ENCODE measurements at regions not wholly inside any gene's neighbourhood (a gene's known extent, or its start where the extent isn't known, plus 50 kb on each side); places are given as distances from the start of the nearest gene placed in this dataset.

- H3K4me3 ChIP-seq (ENCODE audit: low read length) = no peak overlapping the region
- no peaks in the 10 kb centered on the region for H3K4me1 ChIP-seq (ENCODE audit: low read length)
- H3K9ac ChIP-seq (ENCODE audit: low read length) = no peak overlapping the region
- H3K9me3 ChIP-seq (ENCODE audit: low read length) = peaks cover 29% of the 10 kb centered on the region
- H4K20me1 ChIP-seq (ENCODE audit: insufficient read depth, low read depth, low read length) = no peaks in the 10 kb centered on the region
- no peak overlapping the region for H2AFZ ChIP-seq (ENCODE audit: low read length)
- H3K79me2 ChIP-seq (ENCODE audit: low read length) = no peaks in the 10 kb centered on the region
- no peaks in the 10 kb centered on the region for H3K9me2 ChIP-seq (replicated peaks; ENCODE audit: insufficient read depth, low read length)
- H3K27me3 ChIP-seq (ENCODE audit: low read length) = no peaks in the 10 kb centered on the region
- DNase-seq = no peak
- no peak overlapping the region for H3K27ac ChIP-seq (ENCODE audit: low read length)
- H3K4me2 ChIP-seq (ENCODE audit: low read depth, low read length, poor library complexity, severe bottlenecking) = no peak overlapping the region
- H3K36me3 ChIP-seq (ENCODE audit: insufficient read depth, low read length) = no peaks in the 10 kb centered on the region
Measured at GRCh38 chr13:58625703-58626389, 994.3 kb downstream of the PCDH17 start.

DNA sequence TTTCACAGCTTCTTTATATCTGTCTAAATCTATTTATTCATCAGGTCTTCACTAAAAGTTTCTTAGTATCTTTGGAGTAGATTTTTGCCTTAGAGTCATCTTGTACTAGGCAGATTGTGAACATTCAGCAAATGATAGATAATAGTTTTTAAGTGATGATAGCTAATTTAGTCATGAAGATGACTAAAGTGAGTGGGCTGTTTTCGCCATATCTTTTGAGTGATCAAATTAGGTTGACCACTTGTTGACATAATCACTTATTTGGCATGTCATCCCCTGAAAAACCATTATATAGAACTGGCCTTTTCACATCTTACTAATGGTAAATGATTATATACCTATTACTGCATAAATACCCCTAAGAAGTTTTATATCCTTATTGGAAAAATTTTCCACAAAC, 999.2 kb downstream of the PCDH17 start:
- DNase-seq = no peak
- Histone ChIP-seq H3K27ac (ENCODE audit: low read length) (no peak overlapping the region), H2AFZ (ENCODE audit: low read length) (no peak overlapping the region), H3K4me2 (ENCODE audit: low read depth, low read length, poor library complexity, severe bottlenecking) (no peak overlapping the region), H3K79me2 (ENCODE audit: low read length) (no peaks in the 10 kb centered on the region), H4K20me1 (ENCODE audit: insufficient read depth, low read depth, low read length) (no peaks in the 10 kb centered on the region), H3K36me3 (ENCODE audit: insufficient read depth, low read length) (no peaks in the 10 kb centered on the region), H3K4me1 (ENCODE audit: low read length) (no peaks in the 10 kb centered on the region), H3K27me3 (ENCODE audit: low read length) (no peaks in the 10 kb centered on the region), H3K9me2 (replicated peaks; ENCODE audit: insufficient read depth, low read length) (no peaks in the 10 kb centered on the region), H3K4me3 (ENCODE audit: low read length) (no peak overlapping the region), H3K9me3 (ENCODE audit: low read length) (peaks cover 45% of the 10 kb centered on the region), H3K9ac (ENCODE audit: low read length) (no peak overlapping the region)

DNA sequence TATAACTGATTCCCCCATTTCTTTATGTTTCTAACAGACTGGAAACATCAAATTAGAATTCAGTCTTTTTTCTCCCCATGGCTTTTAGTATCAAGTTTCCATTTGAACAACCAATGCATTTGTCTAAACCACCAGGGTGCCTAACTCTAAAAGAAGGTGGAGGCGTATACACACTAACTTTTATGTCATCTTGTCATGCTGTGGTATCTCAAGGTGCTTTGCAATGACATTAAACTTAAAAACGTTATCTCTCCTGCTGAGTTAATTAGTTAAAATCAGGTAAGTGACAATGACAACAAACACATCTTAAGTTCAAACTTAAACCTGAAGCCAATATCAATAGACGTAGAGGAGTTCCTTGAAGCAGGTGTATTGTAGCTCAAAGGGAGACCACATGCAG, 1001.7 kb downstream of the PCDH17 start:
- H3K27ac ChIP-seq (ENCODE audit: low read length) = no peak overlapping the region
- no peak for DNase-seq
- H3K9me3 ChIP-seq (ENCODE audit: low read length) = peaks cover 39% of the 10 kb centered on the region
- H3K27me3 ChIP-seq (ENCODE audit: low read length) = no peaks in the 10 kb centered on the region
- H3K79me2 ChIP-seq (ENCODE audit: low read length) = no peaks in the 10 kb centered on the region
- no peaks in the 10 kb centered on the region for H4K20me1 ChIP-seq (ENCODE audit: insufficient read depth, low read depth, low read length)
- H3K9ac ChIP-seq (ENCODE audit: low read length) = no peak overlapping the region
- H3K4me1 ChIP-seq (ENCODE audit: low read length) = no peaks in the 10 kb centered on the region
- no peak overlapping the region for H3K4me2 ChIP-seq (ENCODE audit: low read depth, low read length, poor library complexity, severe bottlenecking)
- H3K9me2 ChIP-seq (replicated peaks; ENCODE audit: insufficient read depth, low read length) = no peaks in the 10 kb centered on the region
- no peak overlapping the region for H2AFZ ChIP-seq (ENCODE audit: low read length)
- no peaks in the 10 kb centered on the region for H3K36me3 ChIP-seq (ENCODE audit: insufficient read depth, low read length)
- no peak overlapping the region for H3K4me3 ChIP-seq (ENCODE audit: low read length)

GRCh38 chr13:58655086-58655485, 1023.5 kb downstream of the PCDH17 start:
- Histone ChIP-seq H3K27me3 (ENCODE audit: low read length) (no peaks in the 10 kb centered on the region), H3K79me2 (ENCODE audit: low read length) (no peaks in the 10 kb centered on the region), H3K36me3 (ENCODE audit: insufficient read depth, low read length) (no peaks in the 10 kb centered on the region), H3K9me2 (replicated peaks; ENCODE audit: insufficient read depth, low read length) (no peaks in the 10 kb centered on the region), H3K4me1 (ENCODE audit: low read length) (no peaks in the 10 kb centered on the region), H3K27ac (ENCODE audit: low read length) (no peak overlapping the region), H3K9me3 (ENCODE audit: low read length) (peaks cover 39% of the 10 kb centered on the region), H2AFZ (ENCODE audit: low read length) (no peak overlapping the region), H3K9ac (ENCODE audit: low read length) (no peak overlapping the region), H4K20me1 (ENCODE audit: insufficient read depth, low read depth, low read length) (no peaks in the 10 kb centered on the region), H3K4me2 (ENCODE audit: low read depth, low read length, poor library complexity, severe bottlenecking) (no peak overlapping the region), H3K4me3 (ENCODE audit: low read length) (no peak overlapping the region)
- DNase-seq = no peak

DNA sequence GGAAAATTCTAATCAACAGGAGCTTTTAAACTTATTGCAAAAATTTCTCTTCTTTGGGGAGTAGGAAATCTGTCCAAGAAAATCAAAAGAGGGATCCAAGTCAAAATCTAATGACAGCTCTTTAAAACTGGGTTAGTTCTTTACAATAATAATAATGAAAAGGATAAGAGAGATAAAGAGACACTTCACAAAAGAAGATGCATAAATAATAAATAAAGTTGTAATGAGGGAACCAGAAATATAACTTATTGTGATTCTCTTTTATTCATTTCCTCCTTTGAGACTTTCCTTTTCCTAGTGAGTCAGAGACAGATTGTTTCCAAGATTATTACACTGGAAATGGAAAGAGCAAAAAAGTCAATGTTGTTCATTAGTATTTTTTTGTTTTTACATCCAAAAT, 1029.3 kb downstream of the PCDH17 start:
- Histone ChIP-seq H4K20me1 (ENCODE audit: insufficient read depth, low read depth, low read length) (no peaks in the 10 kb centered on the region), H3K4me1 (ENCODE audit: low read length) (no peaks in the 10 kb centered on the region), H3K4me3 (ENCODE audit: low read length) (no peak overlapping the region), H3K9me2 (replicated peaks; ENCODE audit: insufficient read depth, low read length) (no peaks in the 10 kb centered on the region), H3K27me3 (ENCODE audit: low read length) (no peaks in the 10 kb centered on the region), H2AFZ (ENCODE audit: low read length) (no peak overlapping the region), H3K79me2 (ENCODE audit: low read length) (no peaks in the 10 kb centered on the region), H3K9ac (ENCODE audit: low read length) (no peak overlapping the region), H3K4me2 (ENCODE audit: low read depth, low read length, poor library complexity, severe bottlenecking) (no peak overlapping the region), H3K9me3 (ENCODE audit: low read length) (peaks cover 39% of the 10 kb centered on the region), H3K27ac (ENCODE audit: low read length) (no peak overlapping the region), H3K36me3 (ENCODE audit: insufficient read depth, low read length) (no peaks in the 10 kb centered on the region)
- DNase-seq = no peak

DNA sequence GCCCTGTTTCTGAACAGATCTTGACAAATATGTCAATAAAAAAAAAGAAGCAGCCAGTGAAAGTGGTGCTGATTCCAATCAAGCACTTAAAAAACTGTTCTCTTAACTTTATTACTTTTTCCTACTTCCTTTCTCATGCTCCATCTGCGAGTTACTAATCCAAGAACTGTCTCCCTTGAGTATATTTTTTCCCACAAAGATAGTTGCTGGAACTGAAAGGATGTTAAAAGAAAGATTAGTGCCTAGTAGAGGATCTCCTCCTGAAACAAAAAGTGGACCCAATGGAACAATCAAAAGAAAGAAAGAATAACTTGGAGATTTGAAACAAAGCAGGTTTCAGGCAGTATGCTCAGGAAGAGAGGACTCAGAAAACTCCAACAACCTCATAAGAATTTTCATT, 1034.8 kb downstream of the PCDH17 start:
- no peak for DNase-seq
- H3K27ac ChIP-seq (ENCODE audit: low read length) = no peak overlapping the region
- no peaks in the 10 kb centered on the region for H3K79me2 ChIP-seq (ENCODE audit: low read length)
- no peak overlapping the region for H3K4me3 ChIP-seq (ENCODE audit: low read length)
- H3K9ac ChIP-seq (ENCODE audit: low read length) = no peak overlapping the region
- H4K20me1 ChIP-seq (ENCODE audit: insufficient read depth, low read depth, low read length) = no peaks in the 10 kb centered on the region
- H3K4me1 ChIP-seq (ENCODE audit: low read length) = no peaks in the 10 kb centered on the region
- H3K4me2 ChIP-seq (ENCODE audit: low read depth, low read length, poor library complexity, severe bottlenecking) = no peak overlapping the region
- no peaks in the 10 kb centered on the region for H3K36me3 ChIP-seq (ENCODE audit: insufficient read depth, low read length)
- no peaks in the 10 kb centered on the region for H3K27me3 ChIP-seq (ENCODE audit: low read length)
- H3K9me3 ChIP-seq (ENCODE audit: low read length) = peaks cover 21% of the 10 kb centered on the region
- no peak overlapping the region for H2AFZ ChIP-seq (ENCODE audit: low read length)
- H3K9me2 ChIP-seq (replicated peaks; ENCODE audit: insufficient read depth, low read length) = no peaks in the 10 kb centered on the region

DNA sequence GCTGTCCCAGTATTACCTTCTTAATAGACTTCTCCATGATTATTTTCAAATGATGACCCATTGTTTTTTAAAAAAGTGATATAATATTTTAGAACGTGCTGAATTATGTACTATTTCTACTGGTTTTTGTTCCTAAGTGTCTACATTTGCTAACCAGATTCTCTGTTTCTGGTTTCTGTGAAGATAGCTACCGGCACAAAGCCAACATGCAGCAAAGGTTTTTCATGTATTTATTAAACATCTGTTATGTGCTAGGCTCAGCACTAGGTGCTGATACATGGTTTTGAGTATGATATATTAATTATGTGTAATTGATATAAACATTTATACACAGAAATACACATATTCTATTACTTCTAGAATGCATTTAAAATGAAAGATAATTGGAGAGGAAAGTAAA, 1035.6 kb downstream of the PCDH17 start:
- H3K4me1 ChIP-seq (ENCODE audit: low read length) = no peaks in the 10 kb centered on the region
- H3K79me2 ChIP-seq (ENCODE audit: low read length) = no peaks in the 10 kb centered on the region
- peaks cover 20% of the 10 kb centered on the region for H3K9me3 ChIP-seq (ENCODE audit: low read length)
- no peaks in the 10 kb centered on the region for H4K20me1 ChIP-seq (ENCODE audit: insufficient read depth, low read depth, low read length)
- no peak overlapping the region for H3K9ac ChIP-seq (ENCODE audit: low read length)
- H3K4me2 ChIP-seq (ENCODE audit: low read depth, low read length, poor library complexity, severe bottlenecking) = no peak overlapping the region
- no peaks in the 10 kb centered on the region for H3K36me3 ChIP-seq (ENCODE audit: insufficient read depth, low read length)
- H3K9me2 ChIP-seq (replicated peaks; ENCODE audit: insufficient read depth, low read length) = no peaks in the 10 kb centered on the region
- H3K27ac ChIP-seq (ENCODE audit: low read length) = no peak overlapping the region
- H3K4me3 ChIP-seq (ENCODE audit: low read length) = no peak overlapping the region
- no peaks in the 10 kb centered on the region for H3K27me3 ChIP-seq (ENCODE audit: low read length)
- no peak overlapping the region for H2AFZ ChIP-seq (ENCODE audit: low read length)
- DNase-seq = no peak

DNA sequence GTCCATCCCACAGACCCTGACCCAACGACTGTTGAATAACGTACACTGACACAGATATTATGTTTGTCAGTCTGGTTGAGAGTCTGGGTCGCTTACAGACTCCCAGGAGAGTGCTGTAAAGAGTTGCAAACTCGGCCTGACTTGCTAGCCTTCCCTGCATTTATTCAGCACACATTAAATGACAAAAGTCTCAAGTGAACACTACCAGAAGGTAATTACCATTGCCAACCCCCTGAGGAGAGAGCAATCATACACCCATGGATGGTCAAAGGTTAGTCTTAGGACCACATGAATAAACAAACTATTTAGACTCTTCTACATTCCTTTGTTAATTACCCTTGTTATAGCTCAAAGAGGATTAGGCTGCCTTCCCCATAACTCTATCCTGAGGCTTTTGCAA, 1048.6 kb downstream of the PCDH17 start:
- Histone ChIP-seq H3K27ac (ENCODE audit: low read length) (no peak overlapping the region), H2AFZ (ENCODE audit: low read length) (no peak overlapping the region), H4K20me1 (ENCODE audit: insufficient read depth, low read depth, low read length) (no peaks in the 10 kb centered on the region), H3K79me2 (ENCODE audit: low read length) (no peaks in the 10 kb centered on the region), H3K9me2 (replicated peaks; ENCODE audit: insufficient read depth, low read length) (no peaks in the 10 kb centered on the region), H3K4me3 (ENCODE audit: low read length) (no peak overlapping the region), H3K4me2 (ENCODE audit: low read depth, low read length, poor library complexity, severe bottlenecking) (no peak overlapping the region), H3K36me3 (ENCODE audit: insufficient read depth, low read length) (no peaks in the 10 kb centered on the region), H3K9ac (ENCODE audit: low read length) (no peak overlapping the region), H3K9me3 (ENCODE audit: low read length) (peaks cover 8% of the 10 kb centered on the region), H3K4me1 (ENCODE audit: low read length) (no peaks in the 10 kb centered on the region), H3K27me3 (ENCODE audit: low read length) (no peaks in the 10 kb centered on the region)
- no peak for DNase-seq

- DNase-seq = no peak
- no peaks in the 10 kb centered on the region for H3K4me1 ChIP-seq (ENCODE audit: low read length)
- no peaks in the 10 kb centered on the region for H3K27me3 ChIP-seq (ENCODE audit: low read length)
- no peaks in the 10 kb centered on the region for H4K20me1 ChIP-seq (ENCODE audit: insufficient read depth, low read depth, low read length)
- peaks cover 13% of the 10 kb centered on the region for H3K9me3 ChIP-seq (ENCODE audit: low read length)
- no peaks in the 10 kb centered on the region for H3K9me2 ChIP-seq (replicated peaks; ENCODE audit: insufficient read depth, low read length)
- no peak overlapping the region for H3K27ac ChIP-seq (ENCODE audit: low read length)
- H3K4me3 ChIP-seq (ENCODE audit: low read length) = no peak overlapping the region
- H3K9ac ChIP-seq (ENCODE audit: low read length) = no peak overlapping the region
- no peaks in the 10 kb centered on the region for H3K36me3 ChIP-seq (ENCODE audit: insufficient read depth, low read length)
- H3K79me2 ChIP-seq (ENCODE audit: low read length) = no peaks in the 10 kb centered on the region
- no peak overlapping the region for H2AFZ ChIP-seq (ENCODE audit: low read length)
- H3K4me2 ChIP-seq (ENCODE audit: low read depth, low read length, poor library complexity, severe bottlenecking) = no peak overlapping the region
Measured at GRCh38 chr13:58682616-58683015, 1051.1 kb downstream of the PCDH17 start.
